Neutrophil (primary cell): ENCODE measurements at regions not wholly inside any gene's neighbourhood (a gene's known extent, or its start where the extent isn't known, plus 50 kb on each side); places are given as distances from the start of the nearest gene placed in this dataset.

Source experiments
- H3K27ac ChIP-seq: fragments of 200-600 bp; sonication (generic); 2 replicates; pipeline ENCODE4 v1.5.1; 2016; ENCODE audit warnings: mild to moderate bottlenecking, moderate library complexity
- H3K27me3 ChIP-seq: fragments of 200-600 bp; sonication (generic); 2 replicates; pipeline ENCODE4 v1.6.0; 2016; ENCODE audit warnings: mild to moderate bottlenecking
- H3K36me3 ChIP-seq: fragments of 200-600 bp; sonication (generic); 2 replicates; pipeline ENCODE4 v1.5.1; 2017
- H3K4me1 ChIP-seq, 2 experiments: fragments of 200-600 bp in 1 of 2; sonication (generic) in 1 of 2; 1 replicate in 1 of 2; 2 replicates in 1 of 2; pipeline versions ENCODE4 v1.5.1 to v1.6.1; 2013 to 2016; ENCODE audit warnings: low read depth in 1 of 2, low read length in 1 of 2, mild to moderate bottlenecking in 1 of 2, moderate library complexity in 1 of 2; ENCODE audit not compliant: control insufficient read depth in 1 of 2, insufficient read depth in 1 of 2
- H3K4me3 ChIP-seq, 2 experiments: fragments of 200-600 bp in 1 of 2; sonication (generic) in 1 of 2; 1 replicate in 1 of 2; 2 replicates in 1 of 2; pipeline ENCODE4 v1.5.1; 2013 to 2016; ENCODE audit warnings: low read depth in 1 of 2, low read length in 1 of 2, mild to moderate bottlenecking in 1 of 2, moderate library complexity in 1 of 2
- H3K9me3 ChIP-seq: fragments of 200-600 bp; sonication (generic); 2 replicates; pipeline ENCODE4 v1.5.1; 2016
- CTCF ChIP-seq: fragments of 200-600 bp; sonication (generic); IDR thresholded peaks from 2 replicates; pipeline ENCODE4 v1.5.1; 2016; ENCODE audit warnings: antibody characterized with exemption

GRCh38 chr1:17919525-17920439, 164.6 kb downstream of the ACTL8 start:
- Histone ChIP-seq H3K9me3 (no peaks in the 10 kb centered on the region), H3K27me3 (peaks cover 27% of the 10 kb centered on the region), H3K27ac (no peak overlapping the region), H3K36me3 (no peaks in the 10 kb centered on the region), H3K4me3 (no peak overlapping the region), H3K4me1 (no peaks in the 10 kb centered on the region)
- no peak for TF ChIP-seq CTCF

GRCh38 chr1:17920881-17921640, 165.9 kb downstream of the ACTL8 start:
- no peaks in the 10 kb centered on the region for H3K36me3 ChIP-seq
- TF ChIP-seq CTCF, result no peak
- no peak overlapping the region for H3K4me3 ChIP-seq
- no peaks in the 10 kb centered on the region for H3K9me3 ChIP-seq
- peaks cover 23% of the 10 kb centered on the region for H3K27me3 ChIP-seq
- no peaks in the 10 kb centered on the region for H3K4me1 ChIP-seq
- no peak overlapping the region for H3K27ac ChIP-seq

DNA sequence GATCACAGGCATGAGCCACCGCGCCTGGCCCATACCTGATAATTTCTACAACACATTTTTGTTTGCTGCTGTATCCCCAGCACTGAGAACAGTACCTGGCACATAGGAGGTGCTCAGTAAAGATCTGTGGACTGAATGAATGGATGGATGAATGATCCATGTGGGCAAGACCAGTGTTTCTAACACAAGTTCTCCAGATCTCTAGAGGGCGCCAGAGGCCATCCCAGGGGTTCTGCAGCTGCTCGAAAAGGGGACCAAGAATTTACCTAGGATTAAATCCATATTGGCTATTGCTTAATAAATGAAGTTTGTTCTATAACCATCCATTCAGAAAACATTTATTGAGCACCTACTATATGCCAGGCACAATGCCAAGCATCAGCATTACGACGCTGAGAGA, 167.7 kb downstream of the ACTL8 start:
- Histone ChIP-seq H3K27me3 (peaks cover 11% of the 10 kb centered on the region), H3K36me3 (no peaks in the 10 kb centered on the region), H3K9me3 (no peaks in the 10 kb centered on the region), H3K4me1 (no peaks in the 10 kb centered on the region), H3K4me3 (no peak overlapping the region), H3K27ac (no peak overlapping the region)
- TF ChIP-seq CTCF, result no peak

GRCh38 chr1:17923666-17924065, 168.5 kb downstream of the ACTL8 start:
- H3K9me3 ChIP-seq, result no peaks in the 10 kb centered on the region
- H3K4me3 ChIP-seq, result no peak overlapping the region
- H3K4me1 ChIP-seq, result no peaks in the 10 kb centered on the region
- H3K27me3 ChIP-seq, result peaks cover 11% of the 10 kb centered on the region
- no peak for TF ChIP-seq CTCF
- no peak overlapping the region for H3K27ac ChIP-seq
- H3K36me3 ChIP-seq, result no peaks in the 10 kb centered on the region

DNA sequence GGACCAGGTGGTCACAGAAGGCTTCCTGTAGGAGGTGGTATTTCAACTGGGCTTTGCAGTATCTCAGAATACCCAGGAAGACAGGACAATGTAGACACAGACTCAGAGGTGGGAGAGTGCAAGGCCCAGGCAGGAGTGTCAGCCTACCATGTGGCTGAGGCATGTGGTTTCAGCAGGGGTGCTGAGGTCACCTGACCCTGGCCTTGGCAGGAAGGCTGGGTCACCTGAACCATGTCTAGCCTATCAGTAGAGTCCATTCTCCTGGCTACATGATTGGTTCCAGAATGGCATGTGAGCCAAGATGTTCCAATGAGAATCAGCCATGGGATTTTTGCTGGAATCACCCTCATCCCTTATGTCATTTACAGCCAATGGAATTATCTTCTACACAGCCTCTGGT, 169.4 kb downstream of the ACTL8 start:
- no peaks in the 10 kb centered on the region for H3K9me3 ChIP-seq
- no peaks in the 10 kb centered on the region for H3K36me3 ChIP-seq
- no peak overlapping the region for H3K4me3 ChIP-seq
- H3K27me3 ChIP-seq, result peaks cover 11% of the 10 kb centered on the region
- no peak overlapping the region for H3K27ac ChIP-seq
- no peak for TF ChIP-seq CTCF
- H3K4me1 ChIP-seq, result no peaks in the 10 kb centered on the region
